ENCODE measurements at regions not wholly inside any gene's neighbourhood (a gene's known extent, or its start where the extent isn't known, plus 50 kb on each side); places are given as distances from the start of the nearest gene placed in this dataset.
"Not testable (repeated sequence)": the region's sequence is repeated elsewhere in the genome, so short reads cannot be mapped to it uniquely, and the experiment has no call there.

- no peaks in the 10 kb centered on the region for H3K36me3 Mint-ChIP-seq (ENCODE audit: insufficient read depth)
- DNase-seq (no peak), ATAC-seq (no peak)
- H3K27me3 Mint-ChIP-seq (ENCODE audit: low read depth), result no peaks in the 10 kb centered on the region
- no peaks in the 10 kb centered on the region for H3K9me3 Mint-ChIP-seq
- no peak overlapping the region for H3K4me3 Mint-ChIP-seq
- no peaks in the 10 kb centered on the region for H3K4me1 Mint-ChIP-seq (ENCODE audit: low read depth)
Observed at GRCh38 chr7:29641651-29642050, 78.0 kb downstream of the PRR15 start.

- Mint-ChIP-seq H3K4me3 (no peak overlapping the region), H3K4me1 (ENCODE audit: low read depth) (no peaks in the 10 kb centered on the region), H3K36me3 (ENCODE audit: insufficient read depth) (no peaks in the 10 kb centered on the region), H3K9me3 (no peaks in the 10 kb centered on the region), H3K27me3 (ENCODE audit: low read depth) (no peaks in the 10 kb centered on the region)
- ATAC-seq (no peak), DNase-seq (no peak)
Observed at GRCh38 chr7:29642494-29643155, 79.0 kb downstream of the PRR15 start.

- H3K4me3 Mint-ChIP-seq; H3K9me3 Mint-ChIP-seq; ATAC-seq; H3K4me1 Mint-ChIP-seq (ENCODE audit: low read depth); H3K27me3 Mint-ChIP-seq (ENCODE audit: low read depth); H3K36me3 Mint-ChIP-seq (ENCODE audit: insufficient read depth); DNase-seq: not testable (repeated sequence)
Observed at GRCh38 chr7:29646116-29646515, 82.5 kb downstream of the PRR15 start.

- H3K4me1 Mint-ChIP-seq (ENCODE audit: low read depth), result no peaks in the 10 kb centered on the region
- H3K4me3 Mint-ChIP-seq, result no peak overlapping the region
- DNase-seq (no peak), ATAC-seq (no peak)
- H3K27me3 Mint-ChIP-seq (ENCODE audit: low read depth), result no peaks in the 10 kb centered on the region
- H3K9me3 Mint-ChIP-seq, result no peaks in the 10 kb centered on the region
- no peaks in the 10 kb centered on the region for H3K36me3 Mint-ChIP-seq (ENCODE audit: insufficient read depth)
Observed at GRCh38 chr7:29647020-29647654, 83.5 kb downstream of the PRR15 start.

- not testable (repeated sequence) for H3K4me1 Mint-ChIP-seq (ENCODE audit: low read depth); DNase-seq; H3K4me3 Mint-ChIP-seq; ATAC-seq; H3K9me3 Mint-ChIP-seq; H3K27me3 Mint-ChIP-seq (ENCODE audit: low read depth); H3K36me3 Mint-ChIP-seq (ENCODE audit: insufficient read depth)
Observed at GRCh38 chr7:29647691-29648210, 84.1 kb downstream of the PRR15 start.

GRCh38 chr7:29649028-29649716, 85.5 kb downstream of the PRR15 start:
- Mint-ChIP-seq H3K9me3 (no peaks in the 10 kb centered on the region), H3K27me3 (ENCODE audit: low read depth) (no peaks in the 10 kb centered on the region), H3K36me3 (ENCODE audit: insufficient read depth) (no peaks in the 10 kb centered on the region), H3K4me3 (no peak overlapping the region), H3K4me1 (ENCODE audit: low read depth) (no peaks in the 10 kb centered on the region)
- no peak for ATAC-seq
- DNase-seq, result no peak

- ATAC-seq, result no peak
- Mint-ChIP-seq H3K36me3 (ENCODE audit: insufficient read depth) (no peaks in the 10 kb centered on the region), H3K9me3 (no peaks in the 10 kb centered on the region), H3K4me3 (no peak overlapping the region), H3K4me1 (ENCODE audit: low read depth) (no peaks in the 10 kb centered on the region), H3K27me3 (ENCODE audit: low read depth) (no peaks in the 10 kb centered on the region)
- no peak for DNase-seq
Observed at GRCh38 chr7:29649876-29650275, 86.2 kb downstream of the PRR15 start.

- no peaks in the 10 kb centered on the region for H3K4me1 Mint-ChIP-seq (ENCODE audit: low read depth)
- no peaks in the 10 kb centered on the region for H3K9me3 Mint-ChIP-seq
- ATAC-seq (no peak), DNase-seq (no peak)
- no peaks in the 10 kb centered on the region for H3K36me3 Mint-ChIP-seq (ENCODE audit: insufficient read depth)
- H3K4me3 Mint-ChIP-seq, result no peak overlapping the region
- H3K27me3 Mint-ChIP-seq (ENCODE audit: low read depth), result no peaks in the 10 kb centered on the region
Observed at GRCh38 chr7:29651477-29651876, 87.8 kb downstream of the PRR15 start.

- H3K9me3 Mint-ChIP-seq, result no peaks in the 10 kb centered on the region
- ATAC-seq, result no peak
- no peaks in the 10 kb centered on the region for H3K36me3 Mint-ChIP-seq (ENCODE audit: insufficient read depth)
Observed at GRCh38 chr7:29652556-29652955, 88.9 kb downstream of the PRR15 start.

GRCh38 chr7:29654340-29654739, 90.7 kb downstream of the PRR15 start:
- not testable (repeated sequence) for H3K36me3 Mint-ChIP-seq (ENCODE audit: insufficient read depth); H3K4me1 Mint-ChIP-seq (ENCODE audit: low read depth); DNase-seq; H3K27me3 Mint-ChIP-seq (ENCODE audit: low read depth); ATAC-seq; H3K9me3 Mint-ChIP-seq; H3K4me3 Mint-ChIP-seq

More at GRCh38 chr7:29652556-29652955, 88.9 kb downstream of the PRR15 start:
- Mint-ChIP-seq H3K4me3 (no peak overlapping the region), H3K27me3 (ENCODE audit: low read depth) (no peaks in the 10 kb centered on the region), H3K4me1 (ENCODE audit: low read depth) (no peaks in the 10 kb centered on the region)
- no peak for DNase-seq

GRCh38 chr7:29657288-29657687, 93.7 kb downstream of the PRR15 start:
- Mint-ChIP-seq H3K36me3 (ENCODE audit: insufficient read depth) (no peaks in the 10 kb centered on the region), H3K27me3 (ENCODE audit: low read depth) (peaks cover 3% of the 10 kb centered on the region), H3K9me3 (no peaks in the 10 kb centered on the region), H3K4me1 (ENCODE audit: low read depth) (no peaks in the 10 kb centered on the region), H3K4me3 (no peak overlapping the region)
- DNase-seq, result no peak
- no peak for ATAC-seq

GRCh38 chr7:29657856-29658255, 94.2 kb downstream of the PRR15 start:
- Mint-ChIP-seq H3K4me3 (no peak overlapping the region), H3K4me1 (ENCODE audit: low read depth) (no peaks in the 10 kb centered on the region)

GRCh38 chr7:29659213-29659612, 95.6 kb downstream of the PRR15 start:
- not testable (repeated sequence) for H3K4me1 Mint-ChIP-seq (ENCODE audit: low read depth); H3K4me3 Mint-ChIP-seq; H3K27me3 Mint-ChIP-seq (ENCODE audit: low read depth); ATAC-seq; H3K9me3 Mint-ChIP-seq; H3K36me3 Mint-ChIP-seq (ENCODE audit: insufficient read depth); DNase-seq

More at GRCh38 chr7:29657856-29658255, 94.2 kb downstream of the PRR15 start:
- no peaks in the 10 kb centered on the region for H3K9me3 Mint-ChIP-seq
- DNase-seq (no peak), ATAC-seq (no peak)
- no peaks in the 10 kb centered on the region for H3K36me3 Mint-ChIP-seq (ENCODE audit: insufficient read depth)
- H3K27me3 Mint-ChIP-seq (ENCODE audit: low read depth), result peaks cover 5% of the 10 kb centered on the region

GRCh38 chr7:29662899-29663298, 99.3 kb downstream of the PRR15 start:
- not testable (repeated sequence) for DNase-seq; H3K36me3 Mint-ChIP-seq (ENCODE audit: insufficient read depth); H3K27me3 Mint-ChIP-seq (ENCODE audit: low read depth); H3K4me3 Mint-ChIP-seq; H3K9me3 Mint-ChIP-seq; ATAC-seq; H3K4me1 Mint-ChIP-seq (ENCODE audit: low read depth)

GRCh38 chr7:29664999-29665398, 101.4 kb downstream of the PRR15 start:
- H3K36me3 Mint-ChIP-seq (ENCODE audit: insufficient read depth); H3K27me3 Mint-ChIP-seq (ENCODE audit: low read depth); H3K4me3 Mint-ChIP-seq; ATAC-seq; H3K9me3 Mint-ChIP-seq; DNase-seq; H3K4me1 Mint-ChIP-seq (ENCODE audit: low read depth): not testable (repeated sequence)

Data from activated T-cell treated with anti-CD3 and anti-CD28 coated beads, Interleukin-2, amount 50 U/mL, for 4 hours (primary cell).